ENCODE measurements at regions not wholly inside any gene's neighbourhood (a gene's known extent, or its start where the extent isn't known, plus 50 kb on each side); places are given as distances from the start of the nearest gene placed in this dataset.
"Not testable (repeated sequence)": the region's sequence is repeated elsewhere in the genome, so short reads cannot be mapped to it uniquely, and the experiment has no call there.

GRCh38 chr20:30164389-30164788 is 1093.1 kb upstream of the DEFB115 start:
- not testable (repeated sequence) for DNase-seq

GRCh38 chr20:30167540-30167939 is 1089.9 kb upstream of the DEFB115 start:
- DNase-seq, result no peak

- DNase-seq, result peak; percentile 60
These were observed 1089.3 kb upstream of the DEFB115 start for GRCh38 chr20:30168025-30168799.

GRCh38 chr20:30168800-30169138 is 1088.7 kb upstream of the DEFB115 start:
- DNase-seq, result no peak

- no peak for DNase-seq
These were observed 1081.8 kb upstream of the DEFB115 start for GRCh38 chr20:30175681-30176080.

GRCh38 chr20:30183124-30183523 is 1074.3 kb upstream of the DEFB115 start:
- DNase-seq, result not testable (repeated sequence)

- not testable (repeated sequence) for DNase-seq
These were observed 1065.7 kb upstream of the DEFB115 start for GRCh38 chr20:30191785-30192184.

- DNase-seq, result not testable (repeated sequence)
These were observed 1023.0 kb upstream of the DEFB115 start for GRCh38 chr20:30234477-30234876.

- DNase-seq, result not testable (repeated sequence)
These were observed 982.4 kb upstream of the DEFB115 start for GRCh38 chr20:30275073-30275472.

- DNase-seq, result no peak
These were observed 975.8 kb upstream of the DEFB115 start for GRCh38 chr20:30281584-30282197.

GRCh38 chr20:30283476-30284280 is 973.8 kb upstream of the DEFB115 start:
- peak; percentile 90 for DNase-seq

- no peak for DNase-seq
These were observed 973.1 kb upstream of the DEFB115 start for GRCh38 chr20:30284281-30284905.

GRCh38 chr20:30285677-30286076 is 971.8 kb upstream of the DEFB115 start:
- no peak for DNase-seq

GRCh38 chr20:30286157-30286556 is 971.3 kb upstream of the DEFB115 start:
- DNase-seq, result no peak

- DNase-seq, result not testable (repeated sequence)
These were observed 970.0 kb upstream of the DEFB115 start for GRCh38 chr20:30287459-30287858.

GRCh38 chr20:30288346-30288745 is 969.1 kb upstream of the DEFB115 start:
- DNase-seq, result no peak

- DNase-seq, result not testable (repeated sequence)
These were observed 968.4 kb upstream of the DEFB115 start for GRCh38 chr20:30289049-30289448.

GRCh38 chr20:30289711-30290141 is 967.7 kb upstream of the DEFB115 start:
- DNase-seq, result not testable (repeated sequence)

GRCh38 chr20:30290361-30291063 is 967.0 kb upstream of the DEFB115 start:
- peak; percentile 56 for DNase-seq

GRCh38 chr20:30291064-30291379 is 966.4 kb upstream of the DEFB115 start:
- DNase-seq, result not testable (repeated sequence)

- DNase-seq, result not testable (repeated sequence)
These were observed 965.8 kb upstream of the DEFB115 start for GRCh38 chr20:30291686-30292085.

GRCh38 chr20:30295396-30295795 is 962.1 kb upstream of the DEFB115 start:
- DNase-seq, result not testable (repeated sequence)

GRCh38 chr20:30295967-30296366 is 961.5 kb upstream of the DEFB115 start:
- DNase-seq, result not testable (repeated sequence)

All from activated CD8-positive, alpha-beta memory T cell treated with anti-CD3 and anti-CD28 coated beads, Interleukin-2, amount 50 U/mL, for 48 hours (primary cell).